Globus pallidus (tissue), 1 donor: ENCODE measurements at regions not wholly inside any gene's neighbourhood (a gene's known extent, or its start where the extent isn't known, plus 50 kb on each side); places are given as distances from the start of the nearest gene placed in this dataset.

Experiments
- DNase-seq: peaks from one replicate; pipeline ENCODE4 v3.0.0-alpha.2; 2015; ENCODE audit warnings: low spot score

DNA sequence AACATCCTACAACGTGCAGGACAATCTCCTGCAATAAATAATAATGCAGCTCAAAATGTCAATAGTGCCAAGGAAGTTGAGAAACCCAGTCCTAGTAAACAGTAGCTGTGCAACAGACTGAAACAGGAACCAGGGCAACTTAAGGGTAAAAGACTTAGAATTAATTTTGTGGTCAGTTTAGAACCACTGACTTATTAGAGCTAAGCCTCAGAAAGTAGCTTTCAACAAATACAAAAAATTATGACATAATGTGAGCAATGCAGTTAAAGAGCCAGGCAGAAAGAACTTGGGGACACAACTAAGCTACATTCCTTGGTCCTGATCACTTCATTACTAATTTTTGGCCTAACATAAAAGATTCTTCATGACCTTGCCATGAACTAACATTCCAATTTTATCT lies 195.4 kb downstream of the MACC1 start:
- DNase-seq: no peak

DNA sequence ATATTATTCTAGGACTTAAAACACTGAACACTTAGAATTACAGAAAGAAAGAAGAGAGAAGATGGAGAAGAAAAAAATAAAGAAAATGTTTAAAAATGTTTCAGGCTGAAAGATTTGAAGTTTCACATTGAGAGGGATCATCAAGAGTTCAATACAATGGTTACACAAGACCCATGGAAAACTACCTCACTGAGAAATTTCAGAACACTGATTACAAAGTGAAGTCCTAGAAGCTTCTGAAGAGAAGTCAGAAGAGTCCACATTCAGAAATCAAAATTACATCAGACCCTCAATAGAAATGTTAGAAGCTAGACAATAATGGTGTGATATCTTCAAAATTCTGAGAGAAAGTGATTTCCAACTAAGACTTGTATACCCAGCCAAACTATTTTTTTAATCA lies 196.1 kb downstream of the MACC1 start:
- no peak for DNase-seq

DNA sequence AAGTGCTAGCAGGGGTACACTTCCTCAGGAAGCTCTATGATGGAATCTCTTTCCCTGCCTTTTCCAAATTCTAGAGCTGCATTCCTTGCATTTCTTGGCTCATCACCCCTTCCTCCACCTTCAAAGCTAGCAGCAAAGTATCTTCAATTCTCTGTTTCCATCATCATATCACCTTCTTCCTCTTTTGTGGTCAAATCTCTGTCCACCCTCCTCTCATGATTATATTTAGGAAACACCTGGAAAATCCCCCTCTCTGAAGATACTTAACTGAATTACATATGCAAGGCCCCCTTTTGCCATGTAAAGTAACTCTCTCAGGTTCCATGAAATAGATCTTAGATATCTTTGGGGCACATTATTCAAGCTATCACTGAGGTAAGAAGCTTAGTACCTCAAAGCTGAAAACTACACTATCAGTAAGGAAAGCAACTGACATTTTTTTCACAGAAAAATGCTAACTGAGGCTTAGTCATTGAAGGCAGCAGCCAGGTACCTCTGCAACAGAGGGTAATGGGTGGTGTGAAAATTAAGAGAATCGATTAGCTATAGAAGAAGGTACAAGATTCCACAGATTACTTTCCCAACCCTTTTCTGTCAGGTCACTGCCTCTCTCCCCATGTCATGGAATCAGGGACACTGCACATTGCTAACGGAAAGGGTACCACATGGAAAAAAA lies 197.3 kb downstream of the MACC1 start:
- DNase-seq: no peak

DNA sequence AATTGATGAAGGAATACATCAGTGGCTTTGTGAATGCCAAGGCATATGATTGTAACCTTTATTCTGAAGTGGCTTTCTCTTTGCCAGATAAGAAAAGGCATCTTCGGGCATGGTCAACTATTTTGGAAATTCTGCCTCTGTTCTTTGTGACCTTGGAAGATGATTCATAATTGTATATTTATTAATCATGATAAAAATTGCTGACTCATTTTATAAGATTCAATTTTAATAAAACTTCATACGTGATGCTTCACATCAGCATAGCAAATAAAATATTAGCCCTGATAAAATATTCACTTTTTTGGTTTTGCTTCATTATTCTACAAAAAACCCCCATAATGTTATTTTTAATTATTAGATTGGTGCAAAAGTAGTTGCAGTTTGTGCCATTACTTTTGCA lies 200.5 kb downstream of the MACC1 start:
- DNase-seq: no peak

DNA sequence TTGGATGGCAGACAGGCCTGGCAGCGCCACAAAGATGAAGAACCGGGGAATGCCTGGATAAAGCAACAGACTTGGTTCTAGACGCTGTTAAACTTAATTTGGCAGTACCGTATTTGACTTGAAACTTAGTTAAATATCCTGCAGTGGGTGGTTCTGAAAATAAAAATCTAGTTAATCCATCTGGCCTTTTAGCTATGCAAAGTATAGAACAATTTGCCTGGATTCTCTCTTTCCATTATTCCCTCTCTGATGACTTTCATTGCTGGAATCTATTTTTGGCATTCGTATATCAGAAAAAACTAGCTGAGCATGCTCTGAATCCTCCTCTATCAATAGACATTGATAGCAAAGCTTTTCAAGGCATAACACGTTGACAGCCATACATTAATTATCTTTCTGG lies 203.6 kb downstream of the MACC1 start:
- no peak for DNase-seq

DNA sequence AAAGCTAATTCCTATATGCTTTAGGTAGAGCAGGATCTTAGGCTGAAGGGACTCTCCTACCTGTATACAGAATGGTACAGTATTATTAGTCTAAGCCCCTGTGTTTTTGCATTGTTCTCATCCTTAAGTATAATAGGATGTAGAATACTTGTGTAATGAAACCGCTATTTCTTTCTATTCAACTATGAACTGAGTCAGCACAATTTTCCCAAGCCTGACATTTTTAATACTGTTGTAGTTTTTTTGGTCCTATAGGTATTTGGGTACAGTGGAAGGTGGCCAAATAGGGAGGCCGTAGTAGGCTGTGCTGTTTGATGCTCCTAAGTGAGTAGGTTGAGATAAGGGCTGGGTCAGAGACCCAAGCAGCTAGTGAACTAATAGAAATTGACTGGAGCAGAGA lies 205.1 kb downstream of the MACC1 start:
- DNase-seq: no peak

DNA sequence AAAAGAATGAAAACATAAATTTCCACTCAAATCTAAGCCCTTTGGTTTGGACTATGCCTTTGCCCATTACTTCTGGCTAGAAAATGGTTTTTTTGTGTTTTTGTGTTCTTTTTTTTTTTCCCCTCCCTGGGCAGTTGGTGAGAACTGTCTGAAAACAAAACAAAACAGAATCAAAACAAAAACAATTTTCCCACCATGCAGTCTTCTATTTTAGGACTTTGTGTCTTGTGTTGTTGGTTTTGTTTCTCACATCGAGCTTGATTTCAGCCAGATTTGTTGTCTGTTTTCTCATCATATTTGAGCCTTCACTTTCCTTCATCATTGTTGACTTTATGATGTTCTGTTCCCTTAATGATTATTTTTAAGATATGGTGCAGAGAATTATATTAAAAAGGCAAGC lies 206.3 kb downstream of the MACC1 start:
- DNase-seq: no peak

DNA sequence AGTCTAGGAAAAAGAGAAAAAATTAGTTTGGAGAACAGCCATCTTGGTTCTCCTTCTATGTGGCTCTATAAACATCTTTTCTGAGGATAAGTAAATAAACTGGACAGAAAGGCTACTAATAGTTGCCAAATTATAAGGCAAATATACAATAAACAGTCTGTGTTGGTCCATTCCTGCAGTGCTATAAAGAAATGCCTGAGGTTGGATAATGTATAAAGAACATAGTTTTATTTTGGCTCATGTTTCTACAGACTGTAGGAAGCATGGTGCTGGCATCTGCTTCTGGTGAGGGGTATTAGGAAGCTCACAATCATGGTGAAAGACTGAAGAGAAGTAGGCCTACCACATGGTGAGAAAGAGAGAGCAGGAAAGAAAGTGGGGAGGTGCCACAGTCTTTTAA lies 209.7 kb downstream of the MACC1 start:
- no peak for DNase-seq

DNA sequence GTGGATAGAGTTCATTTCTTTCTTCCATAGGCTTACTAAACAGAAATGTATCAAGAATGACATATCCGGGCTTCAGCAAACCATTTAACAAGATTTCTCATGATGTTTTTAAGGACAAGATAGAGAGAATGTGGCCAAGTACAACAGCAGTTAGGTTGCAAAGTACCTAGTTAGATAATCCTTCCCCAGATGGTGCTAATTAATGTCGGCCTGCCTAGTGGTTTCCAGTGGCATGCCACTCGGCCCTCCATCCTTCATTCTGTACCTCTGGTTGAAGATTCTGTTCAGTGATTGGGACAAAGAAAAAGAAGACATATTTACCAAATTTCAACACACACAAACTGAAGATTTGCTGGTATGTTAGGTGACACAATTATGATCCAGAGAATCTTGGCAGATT lies 212.1 kb downstream of the MACC1 start:
- DNase-seq: no peak

DNA sequence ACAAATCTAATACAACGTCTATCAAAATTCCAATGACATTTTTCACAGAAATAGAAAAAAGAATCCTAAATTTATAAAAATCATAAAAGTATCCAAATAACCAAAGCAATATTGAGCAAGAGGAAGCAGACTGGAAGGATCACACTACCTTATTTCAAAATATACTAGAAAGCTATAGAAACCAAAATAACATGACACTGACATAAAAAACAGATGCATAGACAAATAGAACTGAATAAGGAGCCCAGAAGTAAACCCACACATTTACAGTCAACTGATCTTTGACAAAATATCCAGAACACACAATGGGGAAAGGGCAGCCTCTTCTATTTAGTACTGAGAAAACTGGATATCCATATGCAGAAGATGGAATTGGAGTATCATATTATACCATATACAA lies 217.5 kb downstream of the MACC1 start:
- no peak for DNase-seq

DNA sequence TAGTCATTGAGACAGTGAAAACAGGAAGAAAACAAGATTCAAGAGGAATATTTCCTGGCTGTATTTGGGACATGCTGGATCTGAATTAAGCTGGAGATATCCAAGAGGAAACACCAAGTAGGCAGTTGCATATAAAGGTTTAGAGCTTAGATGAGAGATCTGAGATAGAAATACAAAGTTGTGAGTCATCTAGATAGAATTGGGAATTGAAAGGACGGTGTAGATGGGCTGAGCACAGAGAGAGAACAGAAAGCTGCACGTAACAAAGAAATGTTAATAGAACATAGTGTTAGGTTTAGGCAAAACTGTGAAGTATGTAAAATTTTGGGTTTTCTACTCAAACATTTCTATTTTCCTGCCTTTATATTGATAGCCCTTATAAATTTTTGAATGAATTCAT lies 218.5 kb upstream of the TMEM196 start:
- DNase-seq: no peak

DNA sequence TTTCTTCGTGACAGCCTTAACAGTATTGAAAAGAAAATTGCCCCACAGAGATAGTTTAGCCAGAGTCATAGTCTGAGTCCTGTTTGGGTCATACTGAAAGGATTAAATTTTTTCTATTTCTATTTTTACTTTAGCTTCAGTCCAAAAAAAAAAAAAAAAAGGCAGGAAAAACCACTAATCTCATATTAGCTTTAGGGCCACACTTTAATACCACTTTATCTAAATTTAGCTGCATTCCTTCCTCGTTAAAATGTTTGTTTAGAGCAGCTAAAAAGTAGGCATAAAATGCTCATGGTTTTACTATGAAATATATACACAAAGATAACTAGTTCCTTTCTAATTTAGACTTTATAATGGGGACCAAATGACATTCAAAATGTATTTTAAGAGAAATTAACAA lies 216.5 kb upstream of the TMEM196 start:
- DNase-seq: no peak

DNA sequence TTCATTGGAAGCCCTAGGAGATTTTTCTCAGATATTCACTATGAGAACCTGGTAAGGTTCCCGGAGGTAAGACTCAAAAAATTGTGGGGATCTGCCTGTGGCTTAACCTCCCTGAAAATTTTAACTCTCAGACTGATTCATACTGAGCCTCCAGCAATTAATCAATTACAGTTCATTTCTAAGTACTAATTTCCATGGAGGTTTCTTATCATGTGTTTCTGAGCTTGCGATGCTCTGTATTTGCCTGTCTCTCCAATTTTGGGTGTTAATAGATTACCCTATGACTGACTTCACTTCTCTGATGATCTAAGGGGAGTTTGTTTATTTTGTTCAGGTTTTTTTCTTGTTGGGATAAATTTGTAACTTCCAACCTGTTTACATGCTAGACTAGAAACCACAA lies 215.4 kb upstream of the TMEM196 start:
- DNase-seq: no peak

DNA sequence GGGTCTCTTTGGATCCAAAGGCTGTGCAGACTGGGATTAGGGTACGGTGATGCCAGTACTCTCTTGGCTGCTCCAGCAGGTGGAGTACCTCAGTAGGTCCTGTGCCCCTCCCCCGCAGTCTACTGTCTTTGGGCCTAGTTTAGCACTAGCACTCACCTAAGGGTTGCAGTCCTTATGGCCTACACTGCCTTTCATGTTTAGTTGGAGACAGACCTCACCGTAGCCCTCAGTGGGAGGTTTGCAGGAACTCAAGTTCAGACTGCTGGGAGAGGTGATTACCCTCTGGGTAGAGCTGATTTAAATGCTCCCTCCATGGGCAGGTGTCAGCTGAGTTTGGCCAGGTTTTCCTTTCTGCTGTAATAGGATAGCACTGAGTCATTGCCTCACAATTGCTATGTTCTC lies 210.8 kb upstream of the TMEM196 start:
- no peak for DNase-seq

DNA sequence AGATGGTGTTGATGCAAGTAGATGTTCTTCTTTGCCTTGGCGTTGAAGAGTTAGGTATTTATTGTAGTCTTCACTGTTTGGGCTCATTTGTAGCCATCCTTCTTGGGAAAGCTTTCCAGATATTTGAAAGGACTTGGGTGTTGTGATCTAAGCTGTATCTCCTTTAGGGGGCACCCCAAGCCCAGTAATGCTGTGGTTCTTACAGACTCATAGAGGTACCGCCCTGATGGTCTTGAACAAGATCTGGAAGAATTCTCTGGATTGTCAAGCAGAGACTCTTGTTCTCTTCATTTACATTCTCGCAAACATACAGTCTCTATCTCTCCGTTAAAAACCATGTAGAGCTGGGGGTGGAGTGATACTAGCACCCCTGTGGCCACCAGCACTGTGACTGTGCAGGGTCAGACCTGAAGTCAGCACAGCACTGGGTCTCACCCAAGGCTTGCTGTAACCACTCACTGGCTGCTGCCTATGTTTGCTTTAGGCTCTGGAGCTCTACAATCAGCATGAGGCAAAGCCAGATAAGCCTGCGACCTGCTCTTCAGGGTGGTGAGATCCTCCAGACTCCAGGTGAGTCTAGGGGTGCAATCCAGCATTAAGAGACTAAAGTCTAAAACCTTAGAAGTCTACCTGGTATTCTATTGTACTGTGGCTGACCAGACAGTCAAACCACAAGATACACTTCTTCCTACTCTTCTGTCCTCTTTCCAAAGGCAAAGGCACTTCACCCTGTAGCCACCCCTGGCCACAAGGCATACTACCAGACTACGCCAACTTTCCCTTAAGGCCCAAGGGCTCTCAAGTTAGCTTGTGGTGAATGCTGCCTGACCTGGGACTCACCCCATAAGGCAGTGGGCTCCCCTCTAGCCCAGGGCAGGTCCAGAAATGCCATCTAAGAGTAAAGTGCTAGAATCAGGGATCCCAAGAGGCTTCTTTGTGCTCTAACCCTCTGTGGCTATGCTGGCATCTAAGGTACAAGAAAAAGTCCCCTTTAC lies 209.7 kb upstream of the TMEM196 start:
- peak; percentile 12 for DNase-seq

DNA sequence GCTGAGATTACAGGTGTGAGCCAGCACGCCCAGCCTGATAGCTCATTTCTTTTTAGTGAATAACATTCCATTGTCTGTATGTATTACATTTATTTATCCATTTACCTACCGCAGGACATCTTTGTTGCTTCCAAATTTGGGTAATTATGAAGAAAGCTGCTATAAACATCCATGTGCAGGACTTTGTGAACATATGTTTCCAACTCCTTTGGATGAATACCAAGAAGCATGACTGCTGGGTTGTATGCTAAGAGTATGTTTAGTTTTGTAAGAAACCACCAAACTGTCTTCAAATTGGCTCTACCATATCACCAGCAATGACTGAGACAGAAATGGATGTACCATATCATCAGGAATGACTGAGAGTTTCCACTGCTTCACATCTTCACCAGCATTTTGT lies 200.2 kb upstream of the TMEM196 start:
- no peak for DNase-seq

DNA sequence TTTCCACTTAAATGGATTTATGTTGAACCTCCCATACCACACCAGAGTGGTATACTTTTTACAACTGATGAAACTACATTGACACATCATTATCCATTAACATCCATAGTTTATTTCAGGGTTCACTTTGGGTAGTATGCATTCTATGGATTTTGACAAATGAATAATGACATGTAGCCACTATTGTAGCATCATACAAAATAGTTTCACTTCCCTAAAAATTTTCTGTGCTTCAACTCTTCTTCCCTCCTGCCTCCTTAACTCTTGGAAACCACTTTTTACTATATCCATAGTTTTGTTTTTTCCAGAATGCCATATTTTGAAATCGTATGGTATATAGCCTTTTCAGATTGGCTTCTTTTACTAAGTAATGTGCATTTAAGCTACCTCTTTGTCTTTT lies 199.5 kb upstream of the TMEM196 start:
- no peak for DNase-seq

DNA sequence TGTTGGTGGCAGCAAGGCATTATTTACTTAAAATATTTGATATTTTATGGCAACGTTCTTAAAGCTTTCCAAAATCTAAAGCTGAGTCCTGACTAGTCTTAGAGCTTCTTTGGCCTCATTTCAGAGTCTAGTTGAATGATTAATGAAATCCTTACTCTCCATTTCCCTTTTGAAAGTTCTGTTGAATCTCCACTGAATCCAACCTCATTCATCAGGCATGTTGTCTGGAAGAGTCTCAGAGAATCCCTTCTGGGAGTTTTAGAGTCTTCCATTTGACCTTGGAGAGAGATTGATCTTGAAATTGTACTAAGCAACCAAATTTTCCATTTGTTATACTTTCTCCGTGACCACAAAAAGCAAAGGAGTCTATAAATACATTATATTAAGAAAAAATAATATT lies 198.5 kb upstream of the TMEM196 start:
- DNase-seq: no peak

DNA sequence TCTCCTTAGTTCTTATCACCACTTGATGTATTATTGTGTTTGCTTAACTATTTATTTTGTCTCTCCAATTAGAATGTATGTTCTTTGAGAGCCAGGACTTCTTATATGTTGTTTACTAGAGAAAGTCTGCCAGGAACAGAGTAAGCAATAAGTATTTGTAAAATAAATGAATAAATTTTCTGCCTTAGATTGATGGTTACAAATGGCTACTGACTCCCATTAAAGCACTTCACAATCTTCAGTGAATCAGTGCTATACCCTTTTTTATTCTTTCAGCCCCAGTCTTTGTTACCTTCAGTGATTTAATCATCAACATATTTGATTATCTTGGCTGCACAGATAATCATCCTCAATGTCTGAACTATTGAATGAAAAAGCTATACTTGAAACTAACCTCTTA lies 197.1 kb upstream of the TMEM196 start:
- DNase-seq: no peak

DNA sequence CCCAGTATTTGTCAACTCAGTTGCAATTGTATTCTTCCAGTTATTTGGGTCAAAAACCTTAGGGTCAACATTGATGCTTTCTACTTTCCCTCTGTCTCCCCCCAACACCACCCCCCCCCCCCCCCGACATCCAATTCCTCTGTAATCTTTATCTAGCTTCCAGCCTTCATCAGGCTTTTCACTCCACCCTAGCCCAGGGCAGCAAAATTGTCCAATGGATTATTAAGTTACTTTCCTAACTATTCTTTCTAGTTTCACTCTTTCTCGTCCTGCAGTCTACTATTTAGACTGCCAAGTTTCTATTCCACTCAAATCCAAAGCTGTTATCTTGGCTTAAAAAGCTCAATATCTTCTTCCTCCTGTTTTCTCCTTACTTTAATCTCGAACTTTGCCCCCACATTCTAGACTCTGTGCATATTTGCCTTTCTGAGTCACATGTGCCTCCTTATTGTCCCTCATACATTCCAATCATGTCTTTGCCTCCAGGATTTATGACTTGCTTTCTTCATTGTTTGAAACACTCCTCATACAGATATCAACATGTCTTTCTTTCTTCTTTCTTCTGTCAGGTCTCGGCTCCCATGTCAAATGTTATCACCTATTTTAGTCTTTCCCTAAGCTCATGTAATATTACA lies 196.6 kb upstream of the TMEM196 start:
- no peak for DNase-seq

DNA sequence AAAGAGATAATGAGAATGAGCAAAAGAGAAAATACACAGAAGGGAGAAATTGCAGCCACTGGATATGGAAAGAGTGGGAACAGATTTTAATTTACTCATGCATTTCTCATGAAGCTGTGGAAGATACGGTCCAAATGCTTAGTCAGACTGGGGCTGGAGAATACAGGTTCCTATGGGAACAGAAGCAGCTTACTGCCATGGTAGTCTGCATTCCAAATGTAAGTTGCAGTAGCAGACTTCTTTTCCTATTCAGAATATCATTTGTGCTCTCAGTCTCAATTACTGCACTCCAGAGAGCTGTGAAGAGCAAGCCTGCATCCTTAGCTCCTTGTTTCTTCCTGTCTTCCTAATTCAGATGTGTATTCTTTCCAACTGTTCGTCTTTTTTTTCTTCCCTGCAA lies 190.8 kb upstream of the TMEM196 start:
- no peak for DNase-seq

DNA sequence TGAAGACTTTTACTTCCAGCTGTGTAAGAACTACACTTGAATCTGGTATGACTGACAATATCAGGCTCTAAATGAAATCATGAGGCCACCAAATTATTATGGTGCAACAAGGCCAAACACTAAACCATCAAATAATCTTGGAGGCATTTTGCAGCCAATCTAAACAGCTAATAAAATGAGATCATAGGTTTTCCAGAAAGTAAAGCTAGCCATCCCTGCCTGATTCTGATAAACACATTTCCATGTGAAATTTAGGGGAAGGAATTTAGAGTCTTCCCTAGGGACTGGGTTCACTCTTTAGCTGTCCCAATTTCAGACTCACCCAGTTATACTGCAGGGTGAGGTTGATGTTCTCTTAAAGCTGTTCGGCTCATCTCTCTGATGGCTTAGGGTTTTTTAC lies 190.3 kb upstream of the TMEM196 start:
- DNase-seq: no peak

DNA sequence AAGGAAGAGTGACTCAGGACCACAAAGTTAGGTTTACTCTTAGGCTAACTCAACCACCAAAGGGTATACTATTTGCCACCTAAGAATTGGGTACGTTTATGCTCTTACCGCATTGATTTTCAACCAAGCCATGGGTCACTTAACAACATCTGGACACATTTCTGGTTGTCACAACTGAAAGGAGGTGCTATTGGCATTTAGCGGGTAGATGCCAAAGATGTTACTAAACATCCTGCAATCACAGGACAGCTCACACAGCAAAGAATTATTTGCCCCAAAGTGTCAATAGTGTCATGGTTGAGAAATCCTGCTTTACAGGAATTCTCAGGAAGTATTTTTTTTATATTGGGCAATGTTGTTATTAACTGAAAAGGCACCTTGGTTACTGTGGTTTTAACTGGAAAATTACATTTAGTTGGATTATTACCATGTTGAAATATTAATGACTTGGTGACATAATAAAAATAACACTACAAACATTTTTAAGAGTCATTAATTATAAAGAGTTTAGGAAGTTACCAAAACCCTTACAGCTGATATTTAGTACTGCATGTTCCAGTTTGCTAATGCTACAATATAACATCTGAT lies 185.0 kb upstream of the TMEM196 start:
- DNase-seq: no peak
